ENCODE measurements at regions not wholly inside any gene's neighbourhood (a gene's known extent, or its start where the extent isn't known, plus 50 kb on each side); places are given as distances from the start of the nearest gene placed in this dataset.
"Not testable (repeated sequence)": the region's sequence is repeated elsewhere in the genome, so short reads cannot be mapped to it uniquely, and the experiment has no call there.

DNA sequence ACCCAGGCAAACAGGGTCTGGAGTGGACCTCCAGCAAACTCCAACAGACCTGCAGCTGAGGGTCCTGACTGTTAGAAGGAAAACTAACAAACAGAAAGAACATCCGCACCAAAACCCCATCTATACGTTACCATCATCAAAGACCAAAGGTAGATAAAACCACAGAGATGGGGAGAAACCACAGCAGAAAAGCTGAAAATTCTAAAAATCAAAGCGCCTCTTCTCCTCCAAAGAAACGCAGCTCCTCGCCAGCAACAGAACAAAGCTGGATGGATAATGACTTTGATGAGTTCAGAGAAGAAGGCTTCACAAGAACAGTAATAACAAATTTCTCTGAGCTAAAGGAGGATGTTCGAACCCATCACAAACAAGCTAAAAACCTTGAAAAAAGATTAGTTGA, 274.9 kb downstream of the IKZF2 start:
- TF ChIP-seq, protein P1, sequence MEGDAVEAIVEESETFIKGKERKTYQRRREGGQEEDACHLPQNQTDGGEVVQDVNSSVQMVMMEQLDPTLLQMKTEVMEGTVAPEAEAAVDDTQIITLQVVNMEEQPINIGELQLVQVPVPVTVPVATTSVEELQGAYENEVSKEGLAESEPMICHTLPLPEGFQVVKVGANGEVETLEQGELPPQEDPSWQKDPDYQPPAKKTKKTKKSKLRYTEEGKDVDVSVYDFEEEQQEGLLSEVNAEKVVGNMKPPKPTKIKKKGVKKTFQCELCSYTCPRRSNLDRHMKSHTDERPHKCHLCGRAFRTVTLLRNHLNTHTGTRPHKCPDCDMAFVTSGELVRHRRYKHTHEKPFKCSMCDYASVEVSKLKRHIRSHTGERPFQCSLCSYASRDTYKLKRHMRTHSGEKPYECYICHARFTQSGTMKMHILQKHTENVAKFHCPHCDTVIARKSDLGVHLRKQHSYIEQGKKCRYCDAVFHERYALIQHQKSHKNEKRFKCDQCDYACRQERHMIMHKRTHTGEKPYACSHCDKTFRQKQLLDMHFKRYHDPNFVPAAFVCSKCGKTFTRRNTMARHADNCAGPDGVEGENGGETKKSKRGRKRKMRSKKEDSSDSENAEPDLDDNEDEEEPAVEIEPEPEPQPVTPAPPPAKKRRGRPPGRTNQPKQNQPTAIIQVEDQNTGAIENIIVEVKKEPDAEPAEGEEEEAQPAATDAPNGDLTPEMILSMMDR (IDR thresholded peaks at IDR 0.05; ENCODE audit: low read length) = not testable (repeated sequence)
- not testable (repeated sequence) for TF ChIP-seq EZH2 (optimal IDR thresholded peaks at IDR 0.05; ENCODE audit: low read depth, low read length)

Measured in MM.1S (cell line).